H9 (cell line): ENCODE measurements at regions not wholly inside any gene's neighbourhood (a gene's known extent, or its start where the extent isn't known, plus 50 kb on each side); places are given as distances from the start of the nearest gene placed in this dataset.

Experiments used
- DNase-seq: peaks from one replicate; pipeline ENCODE4 v3.0.0-alpha.2; 2017
- H2AFZ ChIP-seq: one replicate; pipeline ENCODE4 v1.6.1; 2013; ENCODE audit warnings: mild to moderate bottlenecking, low read length, control low read depth, moderate library complexity
- H2AK5ac ChIP-seq: 2 replicates; pipeline ENCODE4 v1.6.1; 2013; ENCODE audit warnings: low read length, control low read depth, mixed read lengths; ENCODE audit not compliant: insufficient read length
- H2BK120ac ChIP-seq: one replicate; pipeline ENCODE4 v1.6.1; 2013; ENCODE audit warnings: low read depth, mild to moderate bottlenecking, low read length, control low read depth, inconsistent platforms; ENCODE audit not compliant: poor library complexity, severe bottlenecking
- H2BK12ac ChIP-seq: 2 replicates; pipeline ENCODE4 v1.6.1; 2013; ENCODE audit warnings: low read length, control low read depth, mixed read lengths, low read depth; ENCODE audit not compliant: insufficient read length
- H2BK15ac ChIP-seq: 2 replicates; pipeline ENCODE4 v1.6.1; 2013; ENCODE audit warnings: low read depth, low read length, control low read depth
- H2BK20ac ChIP-seq: one replicate; pipeline ENCODE4 v1.6.1; 2013; ENCODE audit warnings: low read depth, mild to moderate bottlenecking, low read length, control low read depth, inconsistent platforms; ENCODE audit not compliant: poor library complexity, severe bottlenecking
- H2BK5ac ChIP-seq: 2 replicates; pipeline ENCODE4 v1.6.1; 2013; ENCODE audit warnings: low read length, control low read depth, mixed read lengths; ENCODE audit not compliant: insufficient read length
- H3K14ac ChIP-seq: 2 replicates; pipeline ENCODE4 v1.6.1; 2013; ENCODE audit warnings: low read length, control low read depth; ENCODE audit not compliant: insufficient read depth
- H3K18ac ChIP-seq: 2 replicates; pipeline ENCODE4 v1.6.1; 2013; ENCODE audit warnings: low read depth, mild to moderate bottlenecking, mixed read lengths, low read length, control low read depth; ENCODE audit not compliant: insufficient read length
- H3K23ac ChIP-seq: 2 replicates; pipeline ENCODE4 v1.6.1; 2013; ENCODE audit warnings: low read length, control low read depth, mixed read lengths, low read depth; ENCODE audit not compliant: insufficient read length
- H3K23me2 ChIP-seq: 2 replicates; pipeline ENCODE4 v1.6.1; 2013; ENCODE audit warnings: low read depth, mild to moderate bottlenecking, mixed read lengths, low read length, control low read depth; ENCODE audit not compliant: insufficient read length, poor library complexity, severe bottlenecking
- H3K27ac ChIP-seq: 2 replicates; pipeline ENCODE4 v1.5.1; 2013; ENCODE audit warnings: low read length, control low read depth, mixed read lengths, low read depth; ENCODE audit not compliant: insufficient read length
- H3K27me3 ChIP-seq: 2 replicates; pipeline ENCODE4 v1.6.1; 2013; ENCODE audit warnings: low read length, control low read depth, inconsistent platforms; ENCODE audit not compliant: insufficient read depth
- H3K4ac ChIP-seq: 2 replicates; pipeline ENCODE4 v1.6.1; 2013; ENCODE audit warnings: low read depth, mild to moderate bottlenecking, control low read depth, inconsistent platforms, low read length, moderate library complexity
- H3K4me1 ChIP-seq: 2 replicates; pipeline ENCODE4 v1.6.1; 2013; ENCODE audit warnings: low read length, control low read depth, inconsistent platforms; ENCODE audit not compliant: insufficient read depth
- H3K4me2 ChIP-seq: 2 replicates; pipeline ENCODE4 v1.6.1; 2013; ENCODE audit warnings: low read length, control low read depth, mixed read lengths; ENCODE audit not compliant: insufficient read length, insufficient read depth
- H3K56ac ChIP-seq: 2 replicates; pipeline ENCODE4 v1.6.1; 2013; ENCODE audit warnings: low read depth, mild to moderate bottlenecking, mixed read lengths, low read length, control low read depth; ENCODE audit not compliant: insufficient read length
- H3K79me1 ChIP-seq: 2 replicates; pipeline ENCODE4 v1.6.1; 2013; ENCODE audit warnings: low read depth, mild to moderate bottlenecking, moderate library complexity, low read length, control low read depth, inconsistent platforms; ENCODE audit not compliant: insufficient read depth, poor library complexity, severe bottlenecking
- H3K79me2 ChIP-seq: 2 replicates; pipeline ENCODE4 v1.6.1; 2013; ENCODE audit warnings: low read length, control low read depth, inconsistent platforms; ENCODE audit not compliant: insufficient read depth
- H3K9ac ChIP-seq: 2 replicates; pipeline ENCODE4 v1.6.1; 2013; ENCODE audit warnings: low read length, control low read depth, mixed read lengths; ENCODE audit not compliant: insufficient read length; ENCODE audit errors: extremely low read depth
- H3K9me3 ChIP-seq: one replicate; pipeline ENCODE4 v1.6.1; 2013; ENCODE audit warnings: low read depth, low read length, inconsistent platforms; ENCODE audit not compliant: control insufficient read depth
- H3T11ph ChIP-seq: one replicate; pipeline ENCODE4 v1.6.1; 2013; ENCODE audit warnings: mild to moderate bottlenecking, low read length, control low read depth, inconsistent platforms
- H4K20me1 ChIP-seq: one replicate; pipeline ENCODE4 v1.6.1; 2013; ENCODE audit not compliant: control insufficient read depth, insufficient read length, insufficient read depth
- H4K5ac ChIP-seq: 2 replicates; pipeline ENCODE4 v1.6.1; 2013; ENCODE audit warnings: low read depth, mild to moderate bottlenecking, mixed read lengths, low read length, control low read depth; ENCODE audit not compliant: insufficient read length
- H4K8ac ChIP-seq: replicated peaks from 2 replicates; pipeline ENCODE4 v1.6.1; 2013; ENCODE audit warnings: low read length, control low read depth, mixed read lengths, low read depth; ENCODE audit not compliant: insufficient read length
- H4K91ac ChIP-seq: 2 replicates; pipeline ENCODE4 v1.6.1; 2013; ENCODE audit warnings: low read depth, mild to moderate bottlenecking, moderate library complexity, mixed read lengths, low read length, control low read depth; ENCODE audit not compliant: insufficient read length
- H3K27ac Mint-ChIP-seq, 3 experiments: 2 replicates in 2 of 3; 3 replicates in 1 of 3; pipeline ENCODE4 v1.8.0; 2020 to 2021; ENCODE audit warnings: mixed read lengths in 3 of 3, mild to moderate bottlenecking in 1 of 3, moderate library complexity in 1 of 3
- H3K27me3 Mint-ChIP-seq: 2 replicates; pipeline ENCODE4 v1.8.0; 2021; ENCODE audit warnings: low read depth, mild to moderate bottlenecking, moderate library complexity, mixed read lengths
- H3K36me3 Mint-ChIP-seq, 3 experiments: 2 replicates in 2 of 3; 3 replicates in 1 of 3; pipeline ENCODE4 v1.8.0; 2020 to 2021; ENCODE audit warnings: low read depth in 3 of 3, mixed read lengths in 3 of 3; ENCODE audit not compliant: insufficient read depth in 1 of 3
- H3K4me1 Mint-ChIP-seq, 2 experiments: 2 replicates each; pipeline ENCODE4 v1.8.0; 2020; ENCODE audit warnings: mixed read lengths in 2 of 2
- H3K4me3 Mint-ChIP-seq, 2 experiments: 2 replicates in 1 of 2; 3 replicates in 1 of 2; pipeline ENCODE4 v1.8.0; 2020 to 2021; ENCODE audit warnings: mild to moderate bottlenecking in 2 of 2, mixed read lengths in 2 of 2, moderate library complexity in 1 of 2
- H3K9me3 Mint-ChIP-seq, 2 experiments: 2 replicates in 1 of 2; 3 replicates in 1 of 2; pipeline ENCODE4 v1.8.0; 2020; ENCODE audit warnings: mild to moderate bottlenecking in 2 of 2, mixed read lengths in 2 of 2, moderate library complexity in 1 of 2
- CTCF ChIP-seq: fragments of 200-600 bp; sonication (generic); conservative IDR thresholded peaks from 3 replicates; pipeline ENCODE4 v1.8.0; 2021; ENCODE audit warnings: antibody characterized with exemption, mild to moderate bottlenecking
- WGBS: extraction: QIAGEN DNeasy Blood & Tissue Kit; methylation state at CpG from one replicate; pipeline ENCODE4 v1.1.7; 2013; ENCODE audit warnings: missing lambda C conversion rate, low lambda C conversion rate, mixed read lengths; ENCODE audit not compliant: insufficient read length; ENCODE audit errors: extremely low coverage; 5-methylcytosine and 5-hydroxymethylcytosine counted together

DNA sequence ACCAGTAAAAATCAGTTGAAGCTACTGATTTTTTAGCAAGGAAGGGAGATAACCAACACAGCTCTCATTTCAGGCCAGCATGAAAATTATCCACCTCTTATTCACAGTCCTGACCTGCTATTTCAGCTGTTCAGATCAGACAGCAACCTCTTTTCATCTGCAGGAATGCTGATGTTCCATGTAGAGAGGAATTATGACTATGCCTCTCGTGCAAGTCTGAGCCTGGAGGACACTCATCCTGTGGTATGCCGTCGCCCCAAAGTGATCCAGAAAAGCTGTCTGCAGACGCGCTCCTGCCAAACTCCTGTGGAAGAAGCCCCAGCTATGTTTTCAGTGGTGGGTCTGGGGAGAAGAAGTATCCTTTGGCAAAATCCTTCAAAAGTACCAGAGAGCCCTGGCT is 563.5 kb upstream of the SLITRK1 start:
- no peak overlapping the region for H2BK5ac ChIP-seq
- no peak overlapping the region for H4K8ac ChIP-seq
- H3K27me3 ChIP-seq = no peaks in the 10 kb centered on the region
- no peak overlapping the region for H3K23ac ChIP-seq
- TF ChIP-seq CTCF = no peak
- no peak overlapping the region for H2BK12ac ChIP-seq
- Mint-ChIP-seq H3K4me3 (no peak overlapping the region), H3K9me3 (peaks cover 0 to 4% of the 10 kb centered on the region in 2 experiments; a peak in 2 of 5 replicates), H3K4me1 (peaks cover 8 to 11% of the 10 kb centered on the region in 2 experiments), H3K27ac (no peak overlapping the region), H3K27me3 (no peaks in the 10 kb centered on the region), H3K36me3 (no peaks in the 10 kb centered on the region; a peak in 1 of 7 replicates)
- H3K18ac ChIP-seq = no peak overlapping the region
- no peak overlapping the region for H2AK5ac ChIP-seq
- H3K9ac ChIP-seq = no peak overlapping the region
- no peak overlapping the region for H2BK15ac ChIP-seq
- H4K20me1 ChIP-seq = no peaks in the 10 kb centered on the region
- DNase-seq = no peak
- H2BK120ac ChIP-seq = no peak overlapping the region
- H3K79me1 ChIP-seq = no peaks in the 10 kb centered on the region
- no peaks in the 10 kb centered on the region for H3K79me2 ChIP-seq
- no peak overlapping the region for H4K5ac ChIP-seq
- H3K4ac ChIP-seq = no peak overlapping the region
- no peak overlapping the region for H3K4me2 ChIP-seq
- H2BK20ac ChIP-seq = no peak overlapping the region
- no peaks in the 10 kb centered on the region for H3K23me2 ChIP-seq
- no peaks in the 10 kb centered on the region for H3K9me3 ChIP-seq
- no peak overlapping the region for H3T11ph ChIP-seq
- no CpG with 5 or more reads among the region's 5 CpGs for WGBS
- no peaks in the 10 kb centered on the region for H3K4me1 ChIP-seq
- no peak overlapping the region for H3K56ac ChIP-seq
- no peak overlapping the region for H3K14ac ChIP-seq
- H3K27ac ChIP-seq = no peak overlapping the region
- no peak overlapping the region for H2AFZ ChIP-seq
- H4K91ac ChIP-seq = no peak overlapping the region
